Adipose tissue (tissue), 3 donors: ENCODE measurements at regions not wholly inside any gene's neighbourhood (a gene's known extent, or its start where the extent isn't known, plus 50 kb on each side); places are given as distances from the start of the nearest gene placed in this dataset.
"Not testable (repeated sequence)": the region's sequence is repeated elsewhere in the genome, so short reads cannot be mapped to it uniquely, and the experiment has no call there.

Experiments
- H3K27ac ChIP-seq: one replicate; pipeline ENCODE4 v1.5.1; 2013; ENCODE audit warnings: low read depth, low read length
- WGBS, 3 donors: extraction: QIAGEN DNeasy Blood & Tissue Kit; methylation state at CpG; one replicate each; pipeline ENCODE4 v1.1.7; 2013; 5-methylcytosine and 5-hydroxymethylcytosine counted together
- donor health status: healthy with polysubstance abuse.
- donor health status: Bipolar disorder and iron deficiency.
- donor health status: healthy.

DNA sequence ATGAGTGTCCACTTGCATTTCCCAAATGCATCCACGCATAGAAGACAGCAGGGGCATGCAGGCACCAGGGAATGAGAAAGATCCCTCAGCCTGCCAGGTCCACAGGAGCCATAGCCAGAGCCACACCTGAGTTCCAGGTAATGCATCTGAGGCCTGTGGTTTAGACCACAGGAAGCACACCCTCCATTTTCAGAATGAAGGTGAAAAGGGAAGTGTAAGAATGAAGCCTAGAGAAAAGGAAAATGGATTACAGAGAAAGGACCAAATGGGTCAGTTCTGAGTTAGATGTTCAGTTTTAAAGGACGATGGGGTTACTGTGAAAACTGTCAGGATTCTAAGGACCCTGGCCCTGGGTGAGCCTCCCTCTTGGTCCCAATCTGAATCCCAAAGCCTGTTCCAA lies 1283.2 kb downstream of the TMEM121 start:
- WGBS, 3 donors, result 36 to 61% (median 57%) methylated on average over 2 of the region's 2 CpGs

DNA sequence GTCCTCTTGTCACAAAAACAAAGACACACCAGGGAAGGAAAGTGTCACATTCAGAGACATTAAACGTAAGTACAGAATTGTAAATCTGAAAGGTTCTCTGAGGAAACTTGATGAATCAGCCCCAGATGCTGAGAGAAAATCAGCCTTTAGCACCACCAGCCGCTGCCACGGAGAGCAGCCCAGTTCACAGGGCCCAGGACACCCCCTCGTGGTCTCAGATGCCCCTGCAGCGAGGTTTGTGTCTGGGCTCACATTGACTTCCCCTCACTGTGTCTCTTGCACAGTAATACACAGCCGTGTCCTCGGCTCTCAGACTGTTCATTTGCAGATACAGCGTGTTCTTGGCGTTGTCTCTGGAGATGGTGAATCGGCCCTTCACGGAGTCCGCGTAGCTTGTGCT lies 1283.8 kb downstream of the TMEM121 start:
- not testable (repeated sequence) for H3K27ac ChIP-seq
- 58 to 70% (median 64%) methylated on average over 12 to 13 of the region's 13 CpGs for WGBS, 3 donors

More for the DNA sequence above, 1283.2 kb downstream of the TMEM121 start:
- no peak overlapping the region for H3K27ac ChIP-seq

DNA sequence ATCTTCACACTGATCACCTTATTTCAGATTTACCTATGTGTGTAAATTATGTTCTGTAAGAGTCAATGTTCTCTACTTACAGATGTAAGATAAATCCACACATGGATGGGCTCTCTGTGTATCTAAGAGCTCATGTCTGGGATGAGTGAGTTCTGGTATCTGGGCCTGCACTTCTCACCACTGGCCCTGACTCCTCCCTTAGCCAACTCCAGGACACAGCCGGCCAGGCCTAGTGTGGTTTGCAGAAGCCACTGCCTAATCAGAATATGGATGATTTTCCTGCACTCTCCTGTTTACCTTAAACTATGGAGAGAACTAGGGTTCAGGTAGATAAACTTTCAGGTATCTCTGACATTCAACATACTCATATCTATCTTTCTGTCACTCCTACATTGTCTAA lies 1284.8 kb downstream of the TMEM121 start:
- WGBS, 3 donors, result 67 to 71% (median 69%) methylated on average over 1 of the region's 1 CpG
- H3K27ac ChIP-seq, result no peak overlapping the region

DNA sequence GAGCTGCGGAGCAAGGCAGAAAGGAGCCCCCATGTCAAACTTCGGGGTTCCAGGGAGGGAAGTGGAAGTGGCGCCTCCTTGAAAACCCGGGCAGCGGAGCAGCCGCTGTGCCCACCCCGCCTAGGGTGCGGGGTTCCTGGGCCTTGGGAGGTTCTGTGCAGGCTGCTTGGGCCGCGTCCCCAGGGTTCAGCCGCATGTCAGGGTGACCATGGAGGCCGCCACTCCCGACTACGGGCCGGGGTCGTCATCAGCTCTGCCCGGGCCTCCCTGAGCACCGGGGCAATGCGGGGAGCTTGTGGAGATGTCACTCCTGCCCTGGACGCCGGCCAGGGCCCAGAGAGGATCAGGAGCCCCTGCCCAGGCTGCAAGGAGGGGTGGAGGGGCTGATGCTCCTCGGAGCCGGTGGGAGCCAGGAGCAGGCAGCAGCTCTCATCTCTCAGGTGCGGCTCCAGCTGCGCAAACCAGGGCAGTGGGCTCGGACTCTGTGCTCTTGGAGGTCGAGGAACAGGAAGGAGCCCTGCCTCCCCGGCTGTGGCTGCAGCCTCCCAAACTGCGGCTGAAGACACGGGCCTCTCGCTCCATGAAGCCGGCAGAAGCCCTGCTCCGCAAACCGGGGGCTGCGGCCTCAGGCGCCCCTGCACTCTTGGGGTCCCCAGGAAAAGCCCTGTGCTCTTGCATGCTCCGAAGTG lies 1286.5 kb downstream of the TMEM121 start:
- no peak overlapping the region for H3K27ac ChIP-seq
- WGBS, 3 donors, result 76 to 88% (median 87%) methylated on average over 36 to 37 of the region's 37 CpGs

DNA sequence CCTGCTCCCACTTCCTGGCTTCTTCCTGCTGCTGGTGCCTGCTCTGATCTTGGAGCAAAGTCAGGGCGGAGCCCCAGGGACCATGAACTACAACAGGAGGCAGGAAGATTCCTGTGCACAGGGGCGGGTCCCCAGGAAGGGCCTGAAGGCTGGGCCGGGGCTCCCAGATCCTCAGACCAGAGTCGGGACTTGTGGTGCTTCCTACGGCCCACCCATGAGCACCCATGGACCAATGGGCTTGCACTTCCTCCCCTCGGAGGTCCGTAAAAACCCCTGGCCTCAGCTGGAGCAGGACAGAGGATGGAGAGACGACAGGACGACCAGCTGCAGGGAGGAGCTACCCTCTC lies 1287.1 kb downstream of the TMEM121 start:
- WGBS, 3 donors, result 49 to 73% (median 64%) methylated on average over 9 of the region's 9 CpGs
- H3K27ac ChIP-seq, result no peak overlapping the region

DNA sequence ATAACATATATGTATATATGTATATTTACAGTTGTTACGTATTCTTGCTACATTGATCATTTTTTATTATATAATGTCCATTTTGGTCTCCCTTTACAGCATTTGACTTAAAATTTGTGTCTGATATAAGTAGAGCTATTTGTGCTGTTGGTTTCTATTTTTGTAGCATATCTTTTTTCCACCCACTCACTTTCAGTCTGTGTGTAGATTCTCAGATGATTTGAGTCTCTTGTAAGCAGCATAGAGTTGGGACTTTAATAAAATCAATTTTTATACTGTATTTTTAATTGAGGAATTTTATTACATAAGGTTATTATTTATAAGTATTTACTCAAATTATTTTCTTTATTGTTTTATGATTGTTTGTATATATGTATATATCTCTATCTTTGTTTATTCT lies 1293.7 kb downstream of the TMEM121 start:
- WGBS, 3 donors, result 77 to 87% (median 84%) methylated on average over 1 of the region's 1 CpG
- H3K27ac ChIP-seq, result no peak overlapping the region

DNA sequence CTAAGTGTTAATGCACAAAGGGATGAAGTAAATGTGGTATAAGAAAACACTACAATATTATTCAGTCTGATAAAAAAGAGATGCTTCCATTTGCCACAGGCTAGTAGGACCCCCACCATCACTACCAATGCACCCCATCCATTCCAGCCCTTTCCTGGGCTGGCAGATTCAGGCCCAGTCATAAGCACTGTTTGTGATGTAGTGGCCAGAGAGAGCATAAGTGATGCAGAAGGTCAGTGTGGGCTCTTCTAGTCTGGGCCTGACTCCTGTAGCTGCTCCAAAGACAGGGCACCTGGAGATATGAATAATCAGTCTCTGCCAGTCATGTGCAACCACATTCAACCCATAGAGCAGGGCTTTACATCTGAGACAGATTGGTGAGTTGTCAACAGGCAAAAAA lies 1294.7 kb downstream of the TMEM121 start:
- no peak overlapping the region for H3K27ac ChIP-seq

DNA sequence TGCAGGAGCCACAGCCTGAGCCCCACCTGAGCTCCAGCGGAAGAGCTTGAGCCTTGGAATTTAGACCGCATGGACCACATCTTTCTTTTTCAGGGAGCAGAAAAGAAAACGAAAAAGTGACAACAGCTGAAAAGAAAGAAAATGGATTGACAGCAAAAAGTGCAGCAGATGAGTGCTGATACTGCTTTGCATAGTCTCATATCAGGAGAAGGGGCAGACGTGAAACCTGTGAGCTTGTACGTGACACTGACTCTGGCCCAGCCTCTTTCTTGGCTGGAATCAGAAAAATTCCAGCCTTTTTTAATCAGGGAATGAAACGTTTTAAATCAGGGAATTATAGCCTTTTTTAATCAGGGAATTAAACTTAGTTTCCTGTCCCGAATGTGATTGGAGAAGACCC lies 1296.5 kb downstream of the TMEM121 start:
- 57 to 70% (median 67%) methylated on average over 7 of the region's 7 CpGs for WGBS, 3 donors
- H3K27ac ChIP-seq, result no peak overlapping the region

DNA sequence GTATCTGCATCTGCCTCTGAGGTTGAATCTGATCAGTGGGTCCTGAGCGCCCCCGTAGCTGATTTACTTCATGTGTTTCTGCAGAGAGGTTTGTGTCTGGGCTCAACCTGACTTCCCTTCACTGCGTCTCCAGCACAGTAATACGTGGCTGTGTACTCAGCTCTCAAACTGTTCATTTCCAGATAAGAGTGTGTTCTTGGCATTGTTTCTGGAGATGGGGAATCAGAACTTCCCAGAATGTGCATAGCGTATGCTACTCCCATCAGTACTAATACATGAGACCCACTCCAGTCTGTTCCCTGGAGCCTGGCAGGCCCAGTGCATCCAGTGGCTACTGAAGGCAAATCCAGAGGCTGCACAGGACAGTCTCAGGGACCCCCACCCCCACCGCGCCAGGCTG lies 1297.2 kb downstream of the TMEM121 start:
- 74 to 79% (median 77%) methylated on average over 7 of the region's 7 CpGs for WGBS, 3 donors
- no peak overlapping the region for H3K27ac ChIP-seq

DNA sequence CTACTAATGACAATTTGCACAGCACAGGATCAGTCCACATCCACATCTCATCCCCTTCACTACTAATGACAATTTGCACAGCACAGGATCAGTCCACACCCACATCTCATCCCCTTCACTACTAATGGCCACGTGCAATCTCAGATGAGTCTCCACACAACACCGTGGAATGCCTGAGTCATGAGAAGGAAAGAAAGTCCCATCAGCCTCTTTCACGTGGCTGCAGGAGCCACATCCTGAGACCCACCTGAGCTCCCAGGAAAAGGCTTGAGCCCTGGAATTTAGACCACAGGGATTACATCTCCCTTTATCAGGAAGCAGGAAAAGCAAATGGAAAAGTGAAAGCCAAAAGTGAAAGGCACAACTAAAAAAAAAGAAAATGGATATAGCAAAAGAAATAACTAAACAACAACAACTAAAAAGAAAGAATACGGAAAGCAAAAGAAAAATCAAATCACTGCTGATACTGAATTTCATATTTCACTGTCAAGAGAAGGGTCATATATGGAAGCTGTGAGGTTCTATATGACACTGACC lies 1300.5 kb downstream of the TMEM121 start:
- 38 to 46% (median 41%) methylated on average over 4 of the region's 4 CpGs for WGBS, 3 donors
- H3K27ac ChIP-seq, result no peak overlapping the region

DNA sequence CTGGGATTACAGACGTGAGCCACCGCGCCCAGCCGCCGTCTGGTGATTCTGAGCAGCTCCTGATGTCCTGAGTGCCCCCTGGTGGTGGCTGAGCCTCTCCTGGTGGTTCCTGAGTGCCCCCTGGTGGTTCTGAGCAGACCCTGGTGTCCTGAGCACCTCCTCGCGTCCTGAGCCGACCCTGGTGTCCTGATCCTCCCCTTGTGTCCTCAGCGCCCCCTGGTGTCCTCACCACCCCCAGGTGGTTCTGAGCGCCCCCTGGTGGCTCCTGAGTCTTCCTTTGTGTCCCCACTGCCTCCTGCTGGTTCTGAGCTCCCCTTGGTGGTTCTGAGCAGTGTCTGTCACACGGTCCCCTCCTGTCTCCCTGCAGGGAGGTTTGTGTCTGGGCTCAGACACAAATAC lies 1304.9 kb downstream of the TMEM121 start:
- 76 to 87% (median 85%) methylated on average over 7 to 11 of the region's 11 CpGs for WGBS, 3 donors
- H3K27ac ChIP-seq, result no peak overlapping the region

DNA sequence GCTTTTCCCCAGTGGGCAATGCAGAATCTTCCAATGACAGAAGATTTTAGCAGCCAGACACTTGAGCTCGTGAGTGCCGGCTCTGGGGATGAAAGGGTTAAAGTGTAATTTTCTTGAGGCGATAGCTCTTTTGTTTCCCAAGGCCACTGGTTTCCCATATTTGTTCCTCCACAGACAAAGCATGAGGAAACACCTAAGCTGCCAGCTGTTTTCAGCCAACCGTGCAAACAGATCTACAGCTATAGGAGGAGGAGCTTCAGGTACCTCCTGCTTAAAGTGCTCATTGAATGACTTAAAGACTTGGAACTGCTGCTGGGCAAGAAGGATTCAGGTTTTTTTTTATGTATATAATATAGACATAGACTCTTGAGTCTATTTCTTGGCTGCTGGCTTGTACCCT lies 1311.5 kb downstream of the TMEM121 start:
- 56 to 63% (median 63%) methylated on average over 4 of the region's 4 CpGs for WGBS, 3 donors

DNA sequence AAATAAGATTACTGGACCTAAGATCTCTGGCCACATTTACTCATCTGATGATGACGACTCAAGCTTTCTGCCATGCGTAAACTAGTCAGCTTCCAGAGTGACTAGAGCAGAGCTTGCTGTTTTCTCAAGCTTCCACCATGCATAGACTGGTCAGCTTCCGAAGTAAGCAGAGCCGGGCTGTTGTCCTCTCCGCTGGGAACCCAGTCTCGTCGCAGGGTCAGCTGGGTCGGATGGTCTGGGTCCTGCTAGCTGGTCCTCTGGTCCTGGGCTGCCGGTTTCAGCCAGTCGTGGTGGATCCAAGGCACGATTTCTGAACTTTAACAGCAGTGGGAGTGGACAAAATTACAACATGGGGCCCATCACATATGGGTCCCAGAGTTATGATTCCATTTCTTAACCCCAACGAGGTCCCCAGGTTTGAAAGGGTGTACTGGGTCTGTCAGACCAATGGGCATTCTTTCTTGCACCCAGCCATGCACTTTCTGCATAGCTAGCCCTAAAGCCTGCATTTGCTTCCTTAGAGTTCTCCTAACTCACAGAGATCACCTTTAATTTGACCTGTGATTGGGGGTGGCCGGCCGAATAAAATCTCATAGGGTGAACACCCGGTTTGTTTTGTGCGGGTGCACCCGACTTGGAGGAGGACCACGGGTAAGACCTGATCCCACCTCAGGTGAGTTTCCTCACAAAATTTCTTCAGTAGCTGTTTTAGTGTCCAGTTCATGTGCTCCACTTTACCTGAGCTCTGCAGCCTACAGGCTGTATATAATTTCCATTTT lies 1312.8 kb downstream of the TMEM121 start:
- 78 to 90% (median 87%) methylated on average over 18 of the region's 18 CpGs for WGBS, 3 donors
- no peak overlapping the region for H3K27ac ChIP-seq

More for the DNA sequence above, 1311.5 kb downstream of the TMEM121 start:
- H3K27ac ChIP-seq, result no peak overlapping the region

DNA sequence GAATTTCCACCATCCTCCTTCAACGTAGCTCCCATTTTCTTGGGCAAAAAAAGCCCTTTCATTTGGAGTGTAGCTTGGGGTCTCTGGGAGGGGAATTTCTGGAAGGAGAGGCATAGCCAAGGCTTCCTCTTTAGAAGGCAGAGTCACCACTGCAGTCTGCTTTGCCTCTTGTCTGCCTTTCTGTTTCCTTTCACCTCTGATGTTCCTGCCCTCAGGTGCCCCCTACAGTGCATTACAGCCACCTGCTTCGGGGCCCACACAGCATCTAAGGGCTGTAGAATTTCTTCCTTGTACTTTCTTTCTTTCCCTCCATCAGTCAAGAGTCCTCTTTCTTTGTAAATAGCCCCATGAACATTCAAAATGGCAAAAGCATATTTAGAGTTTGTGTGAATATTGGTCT lies 1313.9 kb downstream of the TMEM121 start:
- WGBS, 3 donors, result 47 to 74% (median 51%) methylated on average over 2 of the region's 2 CpGs
- H3K27ac ChIP-seq, result no peak overlapping the region

DNA sequence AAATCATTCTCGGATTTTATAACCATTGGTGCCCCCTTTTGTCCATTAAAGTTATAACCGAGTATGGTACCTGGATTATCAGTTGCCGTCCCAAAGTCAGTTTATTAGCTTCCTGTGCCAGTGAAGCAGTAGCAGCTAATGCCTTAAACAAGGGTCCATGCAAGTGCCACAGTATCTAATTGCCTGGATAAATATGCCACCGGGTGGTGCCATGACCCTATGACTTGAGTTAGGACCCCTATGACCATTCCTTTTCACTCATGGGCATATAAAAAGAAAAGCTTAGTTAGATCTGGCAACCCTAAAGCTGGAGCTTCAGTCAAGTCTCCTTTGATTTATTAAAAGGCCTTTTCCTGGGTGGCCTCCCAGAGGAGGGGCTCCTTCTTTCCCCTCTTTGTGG lies 1314.6 kb downstream of the TMEM121 start:
- WGBS, 3 donors, result 80 to 88% (median 87%) methylated on average over 4 of the region's 4 CpGs

DNA sequence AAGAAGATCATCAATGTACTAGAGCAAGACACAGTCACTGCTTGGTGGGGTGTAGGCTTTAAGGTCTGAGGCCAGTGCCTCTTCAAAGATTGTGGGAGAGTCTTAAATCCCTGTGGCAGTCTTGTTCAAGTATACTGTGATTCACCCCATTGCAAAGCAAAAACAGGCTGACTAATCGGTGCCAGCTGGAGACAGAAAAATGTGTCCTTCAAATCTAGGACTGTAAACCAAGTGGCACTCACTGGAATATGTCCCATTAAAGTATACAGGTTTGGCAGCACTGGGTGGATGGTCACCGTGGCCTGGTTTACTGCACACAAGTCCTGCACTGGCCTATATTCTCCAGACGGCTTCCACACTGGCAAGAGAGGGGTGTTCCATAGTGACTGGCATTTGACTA lies 1315.3 kb downstream of the TMEM121 start:
- 63 to 82% (median 79%) methylated on average over 3 of the region's 3 CpGs for WGBS, 3 donors
- H3K27ac ChIP-seq, result no peak overlapping the region

More for the DNA sequence above, 1314.6 kb downstream of the TMEM121 start:
- no peak overlapping the region for H3K27ac ChIP-seq

DNA sequence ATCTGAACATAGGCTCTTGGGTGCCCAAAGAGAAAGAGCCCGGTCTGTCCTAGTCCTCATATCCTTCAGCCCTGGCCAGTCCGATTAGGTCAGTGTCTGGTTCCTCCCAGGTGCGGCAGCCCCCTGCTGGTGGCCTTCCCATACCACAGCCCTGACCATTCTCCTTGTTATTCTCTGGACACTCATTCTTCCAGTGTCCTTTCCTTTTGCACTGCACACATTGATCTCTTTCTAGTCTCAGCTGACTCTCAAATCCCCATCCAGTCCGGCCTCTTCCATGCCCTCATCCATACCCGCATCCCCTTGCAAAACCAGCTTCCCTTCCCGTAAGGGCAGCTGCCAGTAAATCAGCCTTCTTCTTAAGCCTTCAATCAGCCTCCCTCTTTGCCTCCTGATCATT lies 1316.3 kb downstream of the TMEM121 start:
- H3K27ac ChIP-seq, result no peak overlapping the region

DNA sequence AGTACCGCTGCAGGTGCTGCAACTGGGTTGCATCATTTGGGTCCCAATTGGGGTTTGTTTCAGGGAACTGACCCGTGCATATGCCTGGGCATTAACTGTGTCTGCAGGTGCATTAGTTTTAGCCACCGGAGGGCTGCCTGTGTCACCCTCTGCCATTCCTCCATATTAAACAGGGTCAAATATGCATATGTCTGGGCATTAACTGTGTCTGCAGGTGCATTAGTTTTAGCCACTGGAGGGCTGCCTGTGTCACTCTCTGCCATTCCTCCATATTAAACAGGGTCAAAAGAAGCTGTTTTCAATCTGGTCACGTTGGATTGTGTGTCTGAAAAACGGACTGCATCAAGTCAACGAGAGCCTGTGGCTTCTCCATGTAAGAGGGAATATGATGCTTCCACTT lies 1317.0 kb downstream of the TMEM121 start:
- no peak overlapping the region for H3K27ac ChIP-seq
- WGBS, 3 donors, result 40 to 58% (median 42%) methylated on average over 6 of the region's 6 CpGs

More for the DNA sequence above, 1316.3 kb downstream of the TMEM121 start:
- 68 to 84% (median 79%) methylated on average over 6 of the region's 6 CpGs for WGBS, 3 donors

DNA sequence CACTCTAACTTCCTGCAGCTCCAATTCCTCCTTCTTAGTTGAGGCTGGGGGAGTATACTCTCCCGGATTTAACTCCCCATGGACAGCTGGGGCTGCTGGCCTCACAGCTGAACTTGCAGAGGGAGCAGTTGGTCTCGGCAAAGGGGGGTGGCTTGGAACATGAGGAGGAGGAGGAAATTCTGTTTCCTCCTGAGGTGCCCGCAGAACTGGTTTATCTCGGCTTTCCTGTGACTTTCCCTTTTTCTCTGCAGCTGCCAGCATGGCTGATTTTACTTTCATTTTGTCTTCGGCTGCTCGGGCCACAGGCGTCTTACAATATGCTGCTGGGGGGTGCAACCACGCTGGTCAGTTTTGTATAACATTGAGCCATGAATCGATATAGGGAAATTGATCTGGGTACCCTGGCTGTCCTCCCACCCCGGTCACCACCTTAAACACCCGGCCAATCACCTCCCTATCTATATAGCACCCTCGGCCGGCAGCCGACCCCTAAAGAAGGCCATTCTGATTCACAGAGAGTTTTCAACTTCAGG lies 1317.6 kb downstream of the TMEM121 start:
- H3K27ac ChIP-seq, result no peak overlapping the region
- 33 to 66% (median 37%) methylated on average over 14 of the region's 14 CpGs for WGBS, 3 donors
